Parathyroid adenoma (tissue), 2 donors: ENCODE measurements at regions not wholly inside any gene's neighbourhood (a gene's known extent, or its start where the extent isn't known, plus 50 kb on each side); places are given as distances from the start of the nearest gene placed in this dataset.

Source experiments
- H2AFZ ChIP-seq: fragments of 300-600 bp; sonication (generic); one replicate; pipeline ENCODE4 v1.7.0; 2017; ENCODE audit warnings: antibody characterized with exemption, mild to moderate bottlenecking
- H3K27ac ChIP-seq: fragments of 300-600 bp; sonication (generic); one replicate; pipeline ENCODE4 v1.7.0; 2017
- H3K27me3 ChIP-seq: fragments of 300-600 bp; sonication (generic); one replicate; pipeline ENCODE4 v1.7.0; 2017; ENCODE audit warnings: low read length; ENCODE audit not compliant: control insufficient read depth, insufficient read depth
- H3K36me3 ChIP-seq: fragments of 300-600 bp; sonication (generic); one replicate; pipeline ENCODE4 v1.7.0; 2017; ENCODE audit warnings: low read length; ENCODE audit not compliant: control insufficient read depth, insufficient read depth
- H3K4me1 ChIP-seq: fragments of 300-600 bp; sonication (generic); one replicate; pipeline ENCODE4 v1.7.0; 2017; ENCODE audit warnings: control low read depth
- H3K4me2 ChIP-seq: fragments of 300-600 bp; sonication (generic); one replicate; pipeline ENCODE4 v1.7.0; 2017; ENCODE audit warnings: low read length
- H3K4me3 ChIP-seq: fragments of 300-600 bp; sonication (generic); one replicate; pipeline ENCODE4 v1.7.0; 2017; ENCODE audit warnings: low read depth, low read length
- H3K79me2 ChIP-seq: fragments of 300-600 bp; sonication (generic); one replicate; pipeline ENCODE4 v1.7.0; 2017; ENCODE audit warnings: control low read depth
- H3K9ac ChIP-seq: fragments of 300-600 bp; sonication (generic); one replicate; pipeline ENCODE4 v1.7.0; 2017; ENCODE audit warnings: mild to moderate bottlenecking
- H3K9me3 ChIP-seq: fragments of 300-600 bp; sonication (generic); one replicate; pipeline ENCODE4 v1.7.0; 2017; ENCODE audit warnings: low read length; ENCODE audit not compliant: control insufficient read depth
- CTCF ChIP-seq: fragments of 300-600 bp; sonication (generic); IDR thresholded peaks from one replicate; pipeline ENCODE4 v1.7.0; 2017; ENCODE audit warnings: antibody characterized with exemption, mild to moderate bottlenecking
- donor health status: primary hyperparathyroidism.

DNA sequence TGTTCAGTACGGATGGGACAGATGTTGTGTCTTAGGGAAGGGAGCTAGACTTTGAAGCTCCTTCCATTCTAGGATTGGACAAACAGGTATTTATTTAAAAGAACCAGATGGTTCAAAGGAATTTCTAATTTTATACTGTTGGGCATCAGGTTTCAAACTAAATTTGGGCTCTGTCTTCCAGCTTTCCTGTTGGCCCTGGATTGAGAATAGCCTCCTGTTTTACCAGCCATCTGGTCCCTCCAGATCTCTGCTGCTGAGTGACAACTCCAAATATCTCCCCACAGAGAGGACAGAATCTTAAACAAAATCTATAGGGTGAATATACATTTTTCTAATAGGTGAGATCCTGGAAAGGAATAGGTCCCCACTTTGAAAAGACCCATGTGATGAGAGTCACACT lies 52.5 kb upstream of the CNIH3 start:
- Histone ChIP-seq H3K27me3 (no peaks in the 10 kb centered on the region), H3K36me3 (no peaks in the 10 kb centered on the region), H2AFZ (no peak overlapping the region), H3K4me3 (no peak overlapping the region), H3K9ac (no peak overlapping the region), H3K27ac (no peak overlapping the region), H3K4me1 (no peaks in the 10 kb centered on the region), H3K79me2 (no peaks in the 10 kb centered on the region), H3K9me3 (no peaks in the 10 kb centered on the region), H3K4me2 (no peak overlapping the region)
- no peak for TF ChIP-seq CTCF

- Histone ChIP-seq H3K79me2 (no peaks in the 10 kb centered on the region), H3K9ac (no peak overlapping the region), H3K4me2 (no peak overlapping the region), H3K36me3 (no peaks in the 10 kb centered on the region), H2AFZ (no peak overlapping the region), H3K4me3 (no peak overlapping the region), H3K27me3 (no peaks in the 10 kb centered on the region), H3K4me1 (no peaks in the 10 kb centered on the region), H3K27ac (no peak overlapping the region), H3K9me3 (no peaks in the 10 kb centered on the region)
- TF ChIP-seq CTCF, result no peak
Measured at GRCh38 chr1:224564454-224565084, 51.5 kb upstream of the CNIH3 start.

DNA sequence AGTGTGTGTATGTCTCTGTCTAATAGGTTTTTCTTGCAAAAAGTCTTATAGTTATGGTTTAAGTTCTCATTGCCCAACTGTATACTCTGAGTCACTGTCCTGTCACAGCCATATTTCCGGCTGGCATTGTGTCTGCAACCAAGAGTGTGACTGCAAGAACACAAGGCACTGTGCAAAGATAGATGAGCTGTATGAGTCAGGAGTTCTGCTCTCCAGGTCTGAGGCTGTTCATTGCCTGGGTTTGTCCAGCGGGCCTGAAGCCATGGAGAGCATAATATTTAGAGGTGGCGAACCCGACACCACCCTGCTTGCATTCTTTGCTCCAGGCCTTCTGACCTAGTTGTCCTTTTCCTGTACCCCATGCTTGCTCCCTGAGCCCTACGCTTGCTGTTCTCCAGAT lies 50.9 kb upstream of the CNIH3 start:
- Histone ChIP-seq H3K27me3 (no peaks in the 10 kb centered on the region), H3K9ac (no peak overlapping the region), H2AFZ (no peak overlapping the region), H3K79me2 (no peaks in the 10 kb centered on the region), H3K9me3 (no peaks in the 10 kb centered on the region), H3K4me3 (no peak overlapping the region), H3K4me1 (no peaks in the 10 kb centered on the region), H3K4me2 (no peak overlapping the region), H3K27ac (no peak overlapping the region), H3K36me3 (no peaks in the 10 kb centered on the region)
- TF ChIP-seq CTCF, result no peak

DNA sequence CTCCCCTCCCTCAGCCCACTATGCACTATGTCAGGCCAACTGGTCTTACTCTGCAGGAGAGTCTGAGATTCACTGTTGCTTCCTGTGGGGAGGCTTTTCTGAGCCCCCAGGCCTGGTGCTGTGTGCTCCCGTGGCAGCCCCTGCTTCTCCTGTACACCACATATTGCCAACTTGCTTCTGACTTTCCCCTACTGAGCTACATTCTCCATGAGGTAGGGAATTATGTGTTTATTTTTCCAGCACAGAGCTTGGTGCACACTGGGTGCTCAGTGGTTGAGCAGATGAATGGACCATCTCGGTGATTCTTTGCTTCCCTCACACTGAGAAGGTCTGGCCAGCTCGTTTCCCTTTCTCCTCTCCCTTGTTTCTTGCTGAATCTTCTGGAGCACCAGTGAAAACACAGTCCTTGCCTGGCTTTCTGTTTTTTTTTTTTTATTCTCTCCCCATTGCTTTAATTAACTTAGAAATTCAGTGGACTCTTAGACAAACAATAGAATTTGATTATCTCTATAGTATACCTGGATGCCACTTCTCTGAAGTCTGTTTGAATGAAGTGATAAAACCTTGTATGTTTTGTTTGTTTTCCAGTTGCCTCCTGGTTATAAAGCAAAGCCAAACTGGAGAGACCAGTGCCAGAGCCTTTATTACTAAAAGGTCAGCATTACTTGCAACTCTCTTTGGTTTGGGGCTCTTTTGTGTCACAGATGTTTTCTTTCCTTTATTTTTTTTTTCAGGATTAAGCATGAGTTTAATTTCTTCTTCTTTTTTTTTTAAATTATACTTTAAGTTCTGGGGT lies 50.3 kb upstream of the CNIH3 start:
- TF ChIP-seq CTCF, result no peak
- H3K9ac ChIP-seq, result no peak overlapping the region
- H3K9me3 ChIP-seq, result no peaks in the 10 kb centered on the region
- H2AFZ ChIP-seq, result no peak overlapping the region
- H3K27ac ChIP-seq, result no peak overlapping the region
- no peaks in the 10 kb centered on the region for H3K27me3 ChIP-seq
- no peak overlapping the region for H3K4me3 ChIP-seq
- no peaks in the 10 kb centered on the region for H3K79me2 ChIP-seq
- H3K4me2 ChIP-seq, result no peak overlapping the region
- H3K36me3 ChIP-seq, result no peaks in the 10 kb centered on the region
- no peaks in the 10 kb centered on the region for H3K4me1 ChIP-seq
